Body of pancreas (tissue), 4 donors: ENCODE measurements at regions not wholly inside any gene's neighbourhood (a gene's known extent, or its start where the extent isn't known, plus 50 kb on each side); places are given as distances from the start of the nearest gene placed in this dataset.

ENCODE experiments used
- CTCF ChIP-seq, 7 experiments: fragments of 450-650 bp in 4 of 7; fragments of 200-600 bp in 3 of 7; sonication (generic) in 3 of 7; IDR thresholded peaks; one replicate each; pipeline ENCODE4 v1.5.1; 2016 to 2019; ENCODE audit warnings: antibody characterized with exemption in 7 of 7
- POLR2A ChIP-seq, 3 donors: fragments of 450-650 bp; IDR thresholded peaks; one replicate each; pipeline ENCODE4 v1.6.1; 2016; ENCODE audit warnings: antibody characterized with exemption in 3 of 3, mild to moderate bottlenecking in 2 of 3

DNA sequence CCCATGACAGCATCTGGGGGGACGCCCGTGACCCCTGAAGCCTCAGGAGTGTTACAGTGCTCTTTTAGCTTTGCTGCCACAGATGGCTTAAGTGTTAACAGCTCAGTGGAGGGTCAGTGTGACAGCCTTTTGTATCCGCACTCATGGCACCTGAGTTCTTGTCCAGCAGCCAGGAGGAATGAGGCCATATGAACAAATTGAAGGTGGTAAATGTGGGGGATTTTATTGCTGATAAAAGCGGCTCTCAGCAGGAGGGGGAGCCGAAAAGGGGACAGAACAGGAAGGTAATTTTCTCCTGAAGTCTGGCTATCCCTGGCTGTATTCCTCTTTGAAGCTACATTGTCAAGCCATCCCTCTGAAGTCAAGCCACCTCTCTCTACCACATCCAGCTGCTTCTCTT is 441.0 kb downstream of the RAPGEF2 start:
- TF ChIP-seq CTCF (IDR thresholded peaks at IDR 0.05), result no peak
- no peak for TF ChIP-seq POLR2A (IDR thresholded peaks at IDR 0.05)
